ENCODE measurements at regions not wholly inside any gene's neighbourhood (a gene's known extent, or its start where the extent isn't known, plus 50 kb on each side); places are given as distances from the start of the nearest gene placed in this dataset.
A peak's percentile ranks its signal among the peaks of the same experiment; 100 is the strongest.

GRCh38 chr16:87552072-87552718, 50.1 kb upstream of the JPH3 start:
- no peak for DNase-seq

- DNase-seq = no peak
Measured at GRCh38 chr16:87551487-87551886, 50.8 kb upstream of the JPH3 start.

- peak; percentile 51 for DNase-seq
Measured at GRCh38 chr16:87550495-87550961, 51.8 kb upstream of the JPH3 start.

GRCh38 chr16:87549627-87550494, 52.4 kb upstream of the JPH3 start:
- DNase-seq = no peak

DNA sequence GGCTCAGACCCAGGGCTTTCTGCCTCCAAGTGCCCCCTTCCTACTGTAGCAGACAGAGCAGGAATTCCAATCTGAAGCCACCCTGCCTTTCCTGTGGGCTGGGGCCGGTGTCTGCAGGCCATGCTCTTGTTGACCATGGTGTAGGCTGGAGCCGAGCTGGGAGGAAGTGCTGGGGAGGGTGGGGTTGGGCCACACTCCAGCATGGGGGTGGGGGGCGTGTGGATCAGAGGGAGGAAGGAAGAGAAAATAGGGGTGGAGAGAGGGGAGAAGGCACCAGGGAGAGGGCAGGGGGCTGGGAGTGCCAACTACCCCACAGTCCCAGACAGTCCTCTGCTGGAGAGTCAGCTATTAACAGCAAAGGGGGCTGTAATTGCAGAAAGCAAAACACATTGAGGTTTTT, 54.3 kb upstream of the JPH3 start:
- no peak for DNase-seq

- no peak for DNase-seq
Measured at GRCh38 chr16:87543436-87544191, 50.8 kb upstream of the ZCCHC14 start.

DNA sequence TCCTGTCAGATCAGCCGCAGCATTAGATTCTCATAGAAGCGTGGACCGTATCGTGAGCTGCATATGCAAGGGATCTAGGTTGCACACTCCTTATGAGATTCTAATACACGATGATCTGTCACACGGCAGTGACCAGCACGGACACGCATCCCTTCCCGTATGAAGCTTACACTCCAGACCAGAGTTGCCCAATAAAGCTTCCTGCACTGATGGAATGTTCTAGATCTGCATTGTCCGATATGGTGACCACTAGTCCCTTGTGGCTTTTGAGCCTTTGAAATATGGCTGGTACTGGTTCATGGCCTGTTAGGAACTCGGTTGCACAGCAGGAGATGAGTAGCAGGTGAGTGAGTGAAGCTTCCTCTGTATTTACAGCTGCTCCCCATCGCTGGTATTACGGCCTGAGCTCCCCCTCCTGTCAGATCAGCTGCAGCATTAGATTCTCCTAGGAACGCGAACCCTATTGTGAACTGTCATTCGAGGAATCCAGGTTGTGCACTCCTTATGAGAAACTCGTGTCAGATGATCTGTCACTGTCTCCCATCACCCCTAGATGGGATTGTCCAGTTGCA, 49.8 kb upstream of the ZCCHC14 start:
- DNase-seq = no peak

Data from effector CD4-positive, alpha-beta T cell (primary cell).